D721Med (cell line): ENCODE measurements at regions not wholly inside any gene's neighbourhood (a gene's known extent, or its start where the extent isn't known, plus 50 kb on each side); places are given as distances from the start of the nearest gene placed in this dataset.

Source experiments
- DNase-seq: peaks from one replicate; pipeline ENCODE4 v3.0.0; 2011; ENCODE audit warnings: low spot score; ENCODE audit not compliant: insufficient read length
- FAIRE-seq: peaks from 2 replicates; lab custom pipeline; 2011; peaks lifted over from hg19 to GRCh38; lab: Jason Lieb, UNC
- TF ChIP-seq, protein P1 (sequence below): IDR thresholded peaks from 2 replicates; pipeline ENCODE4 v1.5.1; 2012; ENCODE audit warnings: mild to moderate bottlenecking, control low read depth; ENCODE audit not compliant: insufficient read depth; ENCODE audit errors: missing control alignments

DNA sequence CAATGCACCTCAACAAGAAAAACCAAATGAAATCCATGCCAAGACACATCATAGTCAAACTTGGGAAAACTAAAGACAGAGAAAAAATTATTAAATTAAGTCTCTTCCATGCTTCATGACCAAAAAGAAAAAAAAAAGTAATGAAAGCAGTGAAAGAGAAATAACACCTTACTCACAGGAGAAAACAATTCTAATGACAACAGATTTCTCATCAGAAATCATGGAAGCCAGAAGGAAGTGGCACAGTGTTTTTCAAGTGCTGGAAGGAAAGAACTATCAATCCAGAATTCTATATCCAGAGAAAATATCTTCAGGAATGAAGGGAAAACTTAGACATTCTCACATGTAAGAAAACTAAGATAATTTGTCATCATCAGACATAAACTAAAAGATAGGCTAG, 71.1 kb upstream of the NUDT4 start:
- FAIRE-seq (no peak), DNase-seq (no peak)
- TF ChIP-seq, protein P1, sequence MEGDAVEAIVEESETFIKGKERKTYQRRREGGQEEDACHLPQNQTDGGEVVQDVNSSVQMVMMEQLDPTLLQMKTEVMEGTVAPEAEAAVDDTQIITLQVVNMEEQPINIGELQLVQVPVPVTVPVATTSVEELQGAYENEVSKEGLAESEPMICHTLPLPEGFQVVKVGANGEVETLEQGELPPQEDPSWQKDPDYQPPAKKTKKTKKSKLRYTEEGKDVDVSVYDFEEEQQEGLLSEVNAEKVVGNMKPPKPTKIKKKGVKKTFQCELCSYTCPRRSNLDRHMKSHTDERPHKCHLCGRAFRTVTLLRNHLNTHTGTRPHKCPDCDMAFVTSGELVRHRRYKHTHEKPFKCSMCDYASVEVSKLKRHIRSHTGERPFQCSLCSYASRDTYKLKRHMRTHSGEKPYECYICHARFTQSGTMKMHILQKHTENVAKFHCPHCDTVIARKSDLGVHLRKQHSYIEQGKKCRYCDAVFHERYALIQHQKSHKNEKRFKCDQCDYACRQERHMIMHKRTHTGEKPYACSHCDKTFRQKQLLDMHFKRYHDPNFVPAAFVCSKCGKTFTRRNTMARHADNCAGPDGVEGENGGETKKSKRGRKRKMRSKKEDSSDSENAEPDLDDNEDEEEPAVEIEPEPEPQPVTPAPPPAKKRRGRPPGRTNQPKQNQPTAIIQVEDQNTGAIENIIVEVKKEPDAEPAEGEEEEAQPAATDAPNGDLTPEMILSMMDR: no peak

DNA sequence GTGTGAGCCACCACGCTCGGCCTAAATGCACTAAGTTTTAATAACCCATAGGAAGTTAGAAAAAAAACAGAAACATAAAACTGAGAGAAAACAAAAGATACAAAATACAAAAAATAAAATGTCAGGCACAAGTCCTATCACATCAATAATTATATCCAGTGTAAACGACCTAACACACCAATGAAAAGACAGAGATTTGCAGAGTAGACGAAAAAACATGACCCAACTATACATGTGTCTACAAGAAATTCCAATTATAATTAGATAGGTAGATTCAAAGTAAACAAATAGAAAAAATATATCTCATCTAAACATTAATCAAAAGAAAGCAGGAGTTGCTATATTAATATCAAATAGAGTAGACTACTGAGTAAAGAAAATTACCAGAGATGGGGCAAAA, 69.4 kb upstream of the NUDT4 start:
- TF ChIP-seq, protein P1: no peak
- FAIRE-seq (no peak), DNase-seq (no peak)

DNA sequence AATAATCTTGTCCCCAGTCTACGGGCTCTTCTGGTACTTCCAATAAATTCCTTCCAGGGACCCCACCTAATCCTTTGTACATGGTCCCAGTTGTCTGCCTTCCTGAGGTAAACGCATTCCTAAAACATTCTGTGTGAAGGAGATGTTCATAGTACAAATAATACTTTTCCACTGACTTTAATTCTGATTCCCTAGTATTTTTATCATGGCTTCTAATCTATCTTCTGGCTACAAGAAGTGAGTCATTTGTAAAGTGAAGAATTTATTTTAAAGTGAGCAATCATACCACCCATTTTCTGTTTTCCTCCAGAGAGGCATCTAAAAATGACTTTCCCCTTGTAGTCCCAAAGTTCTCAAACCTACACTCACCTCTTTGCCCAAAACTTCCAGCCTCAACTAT, 65.9 kb upstream of the NUDT4 start:
- no peak for DNase-seq
- FAIRE-seq: no peak
- TF ChIP-seq, protein P1: no peak

DNA sequence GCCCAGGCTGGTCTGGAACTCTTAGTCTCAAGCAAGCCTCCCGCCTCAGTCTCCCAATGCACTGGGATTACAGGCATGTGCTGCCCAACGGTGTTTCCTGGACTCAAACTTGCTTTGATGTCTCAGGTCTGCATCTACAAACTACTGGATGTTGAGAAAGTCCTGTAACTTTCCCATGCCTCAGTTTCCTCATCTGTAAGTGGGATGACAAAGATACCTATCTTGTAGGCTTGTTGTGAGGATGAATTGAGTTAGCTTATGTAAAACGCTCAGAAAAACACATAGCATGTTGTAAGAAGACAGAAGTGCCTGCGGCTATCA, 63.6 kb upstream of the NUDT4 start:
- FAIRE-seq: no peak
- DNase-seq: no peak
- TF ChIP-seq, protein P1: no peak

DNA sequence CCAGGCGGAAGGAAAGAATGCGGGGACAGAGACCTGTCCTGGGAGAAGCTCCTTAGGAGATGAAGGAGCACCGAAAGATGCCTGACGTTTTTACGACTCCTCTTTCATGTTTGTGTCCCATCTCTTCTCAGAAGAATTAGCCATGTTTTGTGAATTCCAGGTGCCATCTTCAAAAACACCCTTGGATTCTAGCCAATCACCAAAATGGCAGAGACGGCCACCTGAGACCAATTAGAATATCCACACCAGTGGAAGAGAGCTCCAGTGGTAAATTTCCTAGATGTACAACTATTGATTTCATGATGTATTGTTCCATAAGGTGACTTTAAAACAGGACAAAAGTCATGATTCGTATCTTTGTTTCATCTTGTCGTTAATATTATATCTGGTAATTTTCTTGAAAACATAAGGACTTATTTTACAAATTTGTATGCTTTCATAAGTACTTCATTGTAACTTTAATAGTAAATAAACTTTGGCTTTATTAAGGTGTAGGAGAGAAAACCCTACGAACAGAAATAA, 62.3 kb upstream of the NUDT4 start:
- no peak for DNase-seq
- TF ChIP-seq, protein P1: no peak
- FAIRE-seq: no peak

DNA sequence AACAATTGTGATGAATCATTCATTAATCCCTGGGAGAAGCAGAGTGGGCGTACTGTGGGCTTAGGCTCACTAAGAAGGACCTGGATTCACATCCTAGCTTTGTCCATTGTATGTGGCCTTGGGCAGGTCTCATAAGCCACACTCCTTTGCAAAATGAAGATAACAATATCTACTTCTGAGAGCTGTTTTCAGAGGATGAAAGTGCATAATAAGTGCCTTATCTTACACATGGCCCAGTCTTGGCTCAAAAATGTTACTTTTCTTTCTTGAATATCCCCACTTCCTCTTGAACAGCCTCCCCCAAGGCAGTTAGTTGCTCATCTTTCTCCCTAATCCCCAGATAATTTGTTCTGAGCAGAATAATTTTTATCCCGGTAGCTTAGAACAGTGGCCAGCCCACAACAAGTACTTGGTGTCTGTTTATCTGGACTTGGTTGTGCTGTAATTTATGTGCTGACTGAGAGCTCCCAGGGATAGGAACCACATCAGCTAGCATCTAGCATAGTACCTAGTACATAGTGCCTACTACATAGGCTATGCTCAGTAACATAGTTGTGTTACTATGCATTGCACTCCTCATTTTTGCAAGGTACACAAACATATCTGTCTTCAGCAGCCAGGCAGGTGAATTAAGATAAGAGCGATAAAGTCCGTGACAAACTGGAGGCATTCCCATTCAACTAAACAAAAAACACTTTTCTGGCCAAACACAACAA, 61.7 kb upstream of the NUDT4 start:
- TF ChIP-seq, protein P1: no peak
- no peak for DNase-seq
- no peak for FAIRE-seq

DNA sequence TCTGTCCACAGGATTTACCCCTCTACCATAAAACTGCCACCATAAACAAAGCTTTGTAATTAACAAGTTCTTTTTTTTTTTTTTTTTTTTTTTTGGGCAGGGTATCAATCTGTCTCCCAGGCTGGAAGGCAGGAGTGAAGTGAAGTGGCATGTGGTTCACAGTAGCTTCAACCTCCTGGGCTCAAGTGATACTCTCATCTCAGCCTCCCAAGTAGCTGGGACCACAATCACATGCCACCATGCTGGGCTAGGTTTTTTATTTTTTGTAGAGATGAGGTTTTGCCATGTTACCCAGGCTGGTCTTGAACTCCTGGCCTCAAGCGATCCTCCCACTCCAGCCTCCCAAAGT, 61.1 kb upstream of the NUDT4 start:
- FAIRE-seq (no peak), DNase-seq (no peak)
- TF ChIP-seq, protein P1: no peak
